SK-N-SH (cell line): ENCODE measurements at regions not wholly inside any gene's neighbourhood (a gene's known extent, or its start where the extent isn't known, plus 50 kb on each side); places are given as distances from the start of the nearest gene placed in this dataset.
A peak's percentile ranks its signal among the peaks of the same experiment; 100 is the strongest.

ENCODE experiments used
- CTCF ChIA-PET: fragments of 300-600, 350-600 bp; formaldehyde crosslinking; extraction: SDS; loops from one replicate; lab custom pipeline; 2021; lab: Yijun Ruan, JAX
- POLR2A ChIA-PET: fragments of 350-600 bp; sonication (Branson Sonifier 250); formaldehyde crosslinking; extraction: SDS; loops from one replicate; lab custom pipeline; 2020; ENCODE audit warnings: antibody characterized with exemption, inconsistent platforms; lab: Yijun Ruan, JAX
- DNase-seq: peaks from one replicate; pipeline ENCODE4 v3.0.0; 2012
- H2AFZ ChIP-seq: fragments of 200-600 bp; sonication (generic); 2 replicates; pipeline ENCODE4 v1.8.1; 2016; ENCODE audit warnings: antibody characterized with exemption, mild to moderate bottlenecking, low read depth
- H3F3A ChIP-seq: fragments of 200-600 bp; sonication (generic); replicated peaks from 2 replicates; pipeline ENCODE3; 2016; ENCODE audit warnings: antibody characterized with exemption, mild to moderate bottlenecking; ENCODE audit not compliant: insufficient read depth
- H3K27ac ChIP-seq, 2 experiments: fragments of 200-500 bp in 1 of 2; fragments of 200-600 bp in 1 of 2; sonication (Bioruptor generic) in 1 of 2; sonication (generic), shearing (Covaris generic) in 1 of 2; 2 replicates each; pipeline versions ENCODE4 v1.5.1 to v1.6.1; 2014 to 2016; ENCODE audit warnings: low read depth in 2 of 2, inconsistent platforms in 1 of 2, low read length in 1 of 2, mild to moderate bottlenecking in 1 of 2, mixed read lengths in 1 of 2
- H3K27me3 ChIP-seq: fragments of 200-600 bp; sonication (generic), shearing (Covaris generic); 2 replicates; pipeline ENCODE4 v1.6.1; 2016; ENCODE audit warnings: mixed run types; ENCODE audit not compliant: insufficient read depth
- H3K36me3 ChIP-seq, 2 experiments: fragments of 200-500 bp in 1 of 2; fragments of 200-600 bp in 1 of 2; sonication (Bioruptor generic) in 1 of 2; sonication (generic) in 1 of 2; replicated peaks in 1 of 2; 2 replicates each; pipeline versions ENCODE3 to v1.5.1; 2014 to 2016; ENCODE audit warnings: low read length in 1 of 2, mild to moderate bottlenecking in 1 of 2; ENCODE audit not compliant: insufficient read depth in 2 of 2, control insufficient read depth in 1 of 2
- H3K4me1 ChIP-seq, 2 experiments: fragments of 200-500 bp in 1 of 2; fragments of 200-600 bp in 1 of 2; sonication (Bioruptor generic) in 1 of 2; sonication (generic), shearing (Covaris generic) in 1 of 2; 2 replicates each; pipeline versions ENCODE4 v1.5.1 to v1.6.1; 2014 to 2016; ENCODE audit warnings: low read depth in 1 of 2, low read length in 1 of 2, mixed run types in 1 of 2; ENCODE audit not compliant: insufficient read depth in 2 of 2, control insufficient read depth in 1 of 2
- H3K4me2 ChIP-seq: fragments of 200-600 bp; sonication (generic), shearing (Covaris generic); 2 replicates; pipeline ENCODE4 v1.6.1; 2017; ENCODE audit warnings: mixed run types
- H3K4me3 ChIP-seq, 2 experiments: fragments of 200-500 bp in 1 of 2; fragments of 200-600 bp in 1 of 2; sonication (Bioruptor generic) in 1 of 2; sonication (generic), shearing (Covaris generic) in 1 of 2; 2 replicates each; pipeline versions ENCODE4 v1.5.1 to v1.8.1; 2014 to 2016; ENCODE audit warnings: low read depth in 2 of 2, inconsistent platforms in 1 of 2, low read length in 1 of 2, mild to moderate bottlenecking in 1 of 2, mixed read lengths in 1 of 2, moderate library complexity in 1 of 2
- H3K79me2 ChIP-seq: fragments of 200-600 bp; sonication (generic); 2 replicates; pipeline ENCODE4 v1.8.1; 2017; ENCODE audit warnings: mild to moderate bottlenecking; ENCODE audit not compliant: insufficient read depth
- H3K9ac ChIP-seq: fragments of 200-600 bp; sonication (generic); 2 replicates; pipeline ENCODE4 v1.6.1; 2017; ENCODE audit warnings: mixed run types
- H3K9me2 ChIP-seq: fragments of 200-600 bp; sonication (generic); 2 replicates; pipeline ENCODE4 v1.6.1; 2017; ENCODE audit warnings: mixed run types
- H3K9me3 ChIP-seq: fragments of 200-600 bp; sonication (generic); 2 replicates; pipeline ENCODE4 v1.6.1; 2017; ENCODE audit warnings: mixed run types, mild to moderate bottlenecking, moderate library complexity
- H4K20me1 ChIP-seq: fragments of 200-600 bp; sonication (generic); 2 replicates; pipeline ENCODE4 v1.6.1; 2017; ENCODE audit warnings: mild to moderate bottlenecking, mixed run types; ENCODE audit not compliant: insufficient read depth
- ELF1 ChIP-seq: IDR thresholded peaks from 2 replicates; pipeline ENCODE4 v1.4.0; 2012
- EP300 ChIP-seq, 2 experiments: IDR thresholded peaks; 2 replicates each; pipeline versions ENCODE4 v1.4.0 to v1.6.1; 2012; ENCODE audit warnings: borderline replicate concordance in 1 of 2, low read depth in 1 of 2, low read length in 1 of 2
- FOSL2 ChIP-seq: IDR thresholded peaks from 2 replicates; pipeline ENCODE4 v1.4.0; 2012; ENCODE audit warnings: low read depth, mild to moderate bottlenecking, moderate library complexity, borderline replicate concordance
- FOXM1 ChIP-seq: IDR thresholded peaks from 2 replicates; pipeline ENCODE4 v1.4.0; 2012; ENCODE audit warnings: low read depth, mild to moderate bottlenecking
- GABPA ChIP-seq: IDR thresholded peaks from 2 replicates; pipeline ENCODE4 v1.4.0; 2012; ENCODE audit warnings: low read depth, mild to moderate bottlenecking
- JUND ChIP-seq: IDR thresholded peaks from 2 replicates; pipeline ENCODE4 v1.4.0; 2012
- MEF2A ChIP-seq: IDR thresholded peaks from 2 replicates; pipeline ENCODE4 v1.4.0; 2012; ENCODE audit warnings: low read depth, borderline replicate concordance
- MXI1 ChIP-seq: IDR thresholded peaks from 2 replicates; pipeline ENCODE4 v1.6.1; 2012; ENCODE audit warnings: mild to moderate bottlenecking, low read depth, low read length, improper control_type of control experiment
- NRF1 ChIP-seq: IDR thresholded peaks from 2 replicates; pipeline ENCODE4 v1.6.1; 2012; ENCODE audit warnings: low read depth, mild to moderate bottlenecking, low read length
- POLR2AphosphoS5 ChIP-seq: IDR thresholded peaks from 2 replicates; pipeline ENCODE4 v1.6.1; 2012; ENCODE audit warnings: low read depth, low read length
- RCOR1 ChIP-seq: fragments of 150-350 bp; IDR thresholded peaks from 2 replicates; pipeline ENCODE4 v1.6.1; 2017; ENCODE audit warnings: antibody characterized with exemption, low read length
- RFX5 ChIP-seq: IDR thresholded peaks from 2 replicates; pipeline ENCODE4 v1.6.1; 2012; ENCODE audit warnings: mild to moderate bottlenecking, improper control_type of control experiment, low read length
- RXRA ChIP-seq: IDR thresholded peaks from 2 replicates; pipeline ENCODE4 v1.4.0; 2012; ENCODE audit warnings: low read depth, mild to moderate bottlenecking, borderline replicate concordance
- SIN3A ChIP-seq: IDR thresholded peaks from 2 replicates; pipeline ENCODE4 v1.6.1; 2012; ENCODE audit warnings: low read depth, mild to moderate bottlenecking, low read length, moderate library complexity, borderline replicate concordance
- SMC3 ChIP-seq: IDR thresholded peaks from 2 replicates; pipeline ENCODE4 v1.6.1; 2012; ENCODE audit warnings: low read depth, low read length, improper control_type of control experiment
- TCF12 ChIP-seq: IDR thresholded peaks from 2 replicates; pipeline ENCODE4 v1.4.0; 2012
- TEAD4 ChIP-seq: IDR thresholded peaks from 2 replicates; pipeline ENCODE4 v1.4.0; 2012; ENCODE audit warnings: mild to moderate bottlenecking, borderline replicate concordance; ENCODE audit not compliant: insufficient read depth
- WGBS: methylation state at CpG from one replicate; pipeline ENCODE4 v1.1.6; 2017; ENCODE audit warnings: low lambda C conversion rate; 5-methylcytosine and 5-hydroxymethylcytosine counted together
- TF ChIP-seq, protein P1 (sequence below): IDR thresholded peaks from 2 replicates; pipeline ENCODE4 v1.4.0; 2012; ENCODE audit warnings: low read depth
- TF ChIP-seq, protein P2 (sequence below): IDR thresholded peaks from 2 replicates; pipeline ENCODE4; 2012
- TF ChIP-seq, protein P3 (sequence below): fragments of 150-350 bp; IDR thresholded peaks from 2 replicates; pipeline ENCODE4 v1.6.1; 2016; ENCODE audit warnings: mild to moderate bottlenecking, low read depth, low read length
- TF ChIP-seq, protein P4 (sequence below): fragments of 150-350 bp; IDR thresholded peaks from 2 replicates; pipeline ENCODE4 v1.6.1; 2017; ENCODE audit warnings: antibody characterized with exemption, low read length, low read depth, borderline replicate concordance

DNA sequence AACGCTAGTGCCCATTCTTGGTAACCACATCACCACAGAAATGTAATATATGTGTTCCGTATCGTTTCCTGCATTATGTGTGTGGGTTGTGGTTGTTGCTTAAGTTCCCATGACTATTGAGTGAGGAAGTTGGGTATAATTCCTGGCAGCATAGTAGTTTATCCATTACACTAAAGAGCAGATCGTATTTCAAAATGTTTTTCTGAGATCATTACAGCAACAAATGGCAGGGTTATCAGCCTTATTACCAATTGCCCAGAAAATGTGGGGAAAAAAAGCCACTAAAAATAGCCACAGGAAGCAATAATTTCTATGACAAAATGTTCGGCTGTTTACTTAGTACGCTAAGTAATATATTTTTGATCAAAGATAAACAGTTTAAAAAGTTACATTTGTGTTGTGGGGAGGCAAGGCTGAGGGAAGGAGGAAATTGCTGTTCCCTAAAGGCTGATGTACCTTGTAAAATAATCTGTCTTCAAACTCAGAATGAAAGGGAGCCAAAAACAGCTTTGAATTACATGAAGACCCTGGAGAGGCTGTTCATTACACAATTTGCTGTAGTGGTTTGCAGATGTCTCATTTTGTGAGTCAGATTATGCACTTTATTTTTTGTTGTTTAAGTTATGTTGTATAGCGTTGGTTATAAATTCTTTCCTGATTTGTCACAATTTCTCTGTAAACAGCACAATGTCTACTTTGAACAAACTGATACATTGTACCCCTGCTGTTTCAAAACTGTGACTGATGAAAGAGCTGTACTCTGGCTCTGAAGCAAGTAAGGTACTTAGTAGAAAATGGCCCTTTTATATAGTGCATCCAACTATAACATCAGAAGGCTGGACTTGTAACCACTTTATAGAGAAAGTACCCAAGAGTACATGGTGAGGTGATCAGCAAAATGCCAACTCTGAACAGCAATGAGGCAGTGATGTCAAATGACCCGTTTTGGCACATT, 1028.5 kb downstream of the NR2F1-AS1 start (continued):
- TF ChIP-seq, protein P1, sequence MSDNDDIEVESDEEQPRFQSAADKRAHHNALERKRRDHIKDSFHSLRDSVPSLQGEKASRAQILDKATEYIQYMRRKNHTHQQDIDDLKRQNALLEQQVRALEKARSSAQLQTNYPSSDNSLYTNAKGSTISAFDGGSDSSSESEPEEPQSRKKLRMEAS = 0 out of 2 replicates have a peak, but pooled peaks have one; percentile 21
- no peak for TF ChIP-seq SIN3A
- peak; percentile 41 to 85; a peak in 1 of 4 replicates for TF ChIP-seq EP300 (IDR thresholded peaks at IDR 0.05; ENCODE audit: borderline replicate concordance in 1 of 2, low read depth in 1 of 2, low read length in 1 of 2)
- TF ChIP-seq RXRA = peak; percentile 41; the same call in 1 of the 2 replicates
- no peak for TF ChIP-seq MXI1
- TF ChIP-seq TCF12 = peak; percentile 86
- TF ChIP-seq ELF1 = 0 out of 2 replicates have a peak, but pooled peaks have one; percentile 17
- TF ChIP-seq, protein P2, sequence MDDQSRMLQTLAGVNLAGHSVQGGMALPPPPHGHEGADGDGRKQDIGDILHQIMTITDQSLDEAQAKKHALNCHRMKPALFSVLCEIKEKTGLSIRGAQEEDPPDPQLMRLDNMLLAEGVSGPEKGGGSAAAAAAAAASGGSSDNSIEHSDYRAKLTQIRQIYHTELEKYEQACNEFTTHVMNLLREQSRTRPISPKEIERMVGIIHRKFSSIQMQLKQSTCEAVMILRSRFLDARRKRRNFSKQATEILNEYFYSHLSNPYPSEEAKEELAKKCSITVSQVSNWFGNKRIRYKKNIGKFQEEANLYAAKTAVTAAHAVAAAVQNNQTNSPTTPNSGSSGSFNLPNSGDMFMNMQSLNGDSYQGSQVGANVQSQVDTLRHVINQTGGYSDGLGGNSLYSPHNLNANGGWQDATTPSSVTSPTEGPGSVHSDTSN = peak; percentile 76
- TF ChIP-seq RFX5 = no peak
- TF ChIP-seq MEF2A = peak; percentile 88; the same call in 1 of the 2 replicates
- TF ChIP-seq, protein P3, sequence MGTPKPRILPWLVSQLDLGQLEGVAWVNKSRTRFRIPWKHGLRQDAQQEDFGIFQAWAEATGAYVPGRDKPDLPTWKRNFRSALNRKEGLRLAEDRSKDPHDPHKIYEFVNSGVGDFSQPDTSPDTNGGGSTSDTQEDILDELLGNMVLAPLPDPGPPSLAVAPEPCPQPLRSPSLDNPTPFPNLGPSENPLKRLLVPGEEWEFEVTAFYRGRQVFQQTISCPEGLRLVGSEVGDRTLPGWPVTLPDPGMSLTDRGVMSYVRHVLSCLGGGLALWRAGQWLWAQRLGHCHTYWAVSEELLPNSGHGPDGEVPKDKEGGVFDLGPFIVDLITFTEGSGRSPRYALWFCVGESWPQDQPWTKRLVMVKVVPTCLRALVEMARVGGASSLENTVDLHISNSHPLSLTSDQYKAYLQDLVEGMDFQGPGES = no peak
- no peak for TF ChIP-seq RCOR1
- no peak for TF ChIP-seq SMC3
- TF ChIP-seq TEAD4 = peak; percentile 92

DNA sequence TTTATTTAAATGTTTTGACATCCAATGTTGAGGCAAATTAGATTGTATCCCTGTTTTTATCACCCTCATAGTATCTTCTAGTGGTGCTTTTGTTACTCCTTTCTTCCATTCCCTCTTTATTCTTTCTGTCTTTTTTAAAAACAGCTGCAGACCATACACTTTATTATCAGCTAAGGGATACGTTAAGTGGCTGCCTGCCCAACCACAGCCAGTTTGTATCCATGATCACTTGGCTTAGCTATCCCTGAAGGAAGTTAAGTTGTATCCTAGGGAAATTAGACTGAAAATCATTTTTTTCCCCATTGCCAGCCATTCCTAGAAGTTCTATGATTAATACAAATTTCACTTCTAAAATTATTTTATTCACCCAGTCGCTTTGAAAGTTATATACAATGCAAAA, 1032.7 kb downstream of the NR2F1-AS1 start:
- no peak overlapping the region for H3K4me2 ChIP-seq
- no peaks in the 10 kb centered on the region for H3K36me3 ChIP-seq
- H4K20me1 ChIP-seq = no peaks in the 10 kb centered on the region
- no peaks in the 10 kb centered on the region for H3K27me3 ChIP-seq
- ChIA-PET CTCF (no interaction called here), POLR2A (no interaction called here)
- H3K9ac ChIP-seq = no peak overlapping the region
- H3K9me3 ChIP-seq = no peaks in the 10 kb centered on the region
- no peaks in the 10 kb centered on the region for H3K9me2 ChIP-seq
- no peak overlapping the region for H3K27ac ChIP-seq
- H3K4me3 ChIP-seq = no peak overlapping the region
- DNase-seq = no peak
- 82% methylated on average over 2 of the region's 2 CpGs for WGBS
- H3F3A ChIP-seq = peaks cover 16% of the 10 kb centered on the region
- no peak overlapping the region for H2AFZ ChIP-seq
- peaks cover 0 to 11% of the 10 kb centered on the region in 2 experiments; a peak in 2 of 4 replicates for H3K4me1 ChIP-seq
- TF ChIP-seq MXI1 (no peak), SMC3 (no peak), GABPA (no peak), NRF1 (no peak), FOXM1 (no peak), JUND (no peak), TCF12 (no peak), POLR2AphosphoS5 (no peak), FOSL2 (no peak), RXRA (no peak)
- TF ChIP-seq, protein P1 = no peak
- TF ChIP-seq, protein P4, sequence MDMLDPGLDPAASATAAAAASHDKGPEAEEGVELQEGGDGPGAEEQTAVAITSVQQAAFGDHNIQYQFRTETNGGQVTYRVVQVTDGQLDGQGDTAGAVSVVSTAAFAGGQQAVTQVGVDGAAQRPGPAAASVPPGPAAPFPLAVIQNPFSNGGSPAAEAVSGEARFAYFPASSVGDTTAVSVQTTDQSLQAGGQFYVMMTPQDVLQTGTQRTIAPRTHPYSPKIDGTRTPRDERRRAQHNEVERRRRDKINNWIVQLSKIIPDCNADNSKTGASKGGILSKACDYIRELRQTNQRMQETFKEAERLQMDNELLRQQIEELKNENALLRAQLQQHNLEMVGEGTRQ = no peak
- H3K79me2 ChIP-seq = no peaks in the 10 kb centered on the region
